HG03280 (cell line): ENCODE measurements at regions not wholly inside any gene's neighbourhood (a gene's known extent, or its start where the extent isn't known, plus 50 kb on each side); places are given as distances from the start of the nearest gene placed in this dataset.
"Not testable (repeated sequence)": the region's sequence is repeated elsewhere in the genome, so short reads cannot be mapped to it uniquely, and the experiment has no call there.

ENCODE experiments used
- ATAC-seq: cut with Tn5 transposase; IDR thresholded peaks from one replicate; pipeline ENCODE4 v1.9.1; 2021; ENCODE audit warnings: mild to moderate bottlenecking, moderate library complexity; ENCODE audit not compliant: unreplicated experiment

DNA sequence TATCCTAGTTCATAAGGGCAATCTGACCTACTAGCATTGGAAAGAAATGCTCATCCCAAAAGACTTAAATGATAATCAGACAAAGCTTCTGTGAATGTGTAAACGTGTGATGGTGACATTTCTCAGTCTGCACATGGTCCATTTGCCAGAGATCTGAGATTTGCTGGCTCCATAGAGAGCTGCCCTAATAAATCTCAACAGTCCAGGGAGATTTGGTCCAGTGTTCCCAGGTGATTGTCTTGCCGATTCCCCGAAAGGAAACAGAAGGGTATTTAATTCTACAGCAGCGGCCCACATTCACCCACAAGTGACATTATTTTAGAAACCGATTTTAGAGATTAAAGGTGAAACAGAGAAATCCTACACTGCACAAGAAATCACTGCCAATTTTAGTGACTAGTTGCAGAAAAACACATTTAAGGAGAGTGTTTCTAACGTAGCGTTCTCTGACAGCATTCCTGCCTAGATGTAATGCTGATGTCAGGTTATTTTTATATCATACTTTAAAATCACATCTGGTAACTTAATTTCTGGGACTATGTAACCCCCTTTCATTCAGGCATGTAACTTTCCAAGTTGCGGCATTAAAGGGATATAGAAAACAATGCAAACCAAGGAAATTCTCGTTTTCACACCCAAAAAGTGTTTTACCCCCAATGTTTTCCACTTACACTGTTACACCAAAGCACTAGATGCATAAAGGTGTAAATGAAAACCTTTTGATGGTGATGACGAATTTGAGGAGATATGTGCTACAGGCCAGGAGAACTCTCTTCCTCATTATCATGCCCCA lies 231.9 kb upstream of the FN1 start:
- no peak for ATAC-seq

DNA sequence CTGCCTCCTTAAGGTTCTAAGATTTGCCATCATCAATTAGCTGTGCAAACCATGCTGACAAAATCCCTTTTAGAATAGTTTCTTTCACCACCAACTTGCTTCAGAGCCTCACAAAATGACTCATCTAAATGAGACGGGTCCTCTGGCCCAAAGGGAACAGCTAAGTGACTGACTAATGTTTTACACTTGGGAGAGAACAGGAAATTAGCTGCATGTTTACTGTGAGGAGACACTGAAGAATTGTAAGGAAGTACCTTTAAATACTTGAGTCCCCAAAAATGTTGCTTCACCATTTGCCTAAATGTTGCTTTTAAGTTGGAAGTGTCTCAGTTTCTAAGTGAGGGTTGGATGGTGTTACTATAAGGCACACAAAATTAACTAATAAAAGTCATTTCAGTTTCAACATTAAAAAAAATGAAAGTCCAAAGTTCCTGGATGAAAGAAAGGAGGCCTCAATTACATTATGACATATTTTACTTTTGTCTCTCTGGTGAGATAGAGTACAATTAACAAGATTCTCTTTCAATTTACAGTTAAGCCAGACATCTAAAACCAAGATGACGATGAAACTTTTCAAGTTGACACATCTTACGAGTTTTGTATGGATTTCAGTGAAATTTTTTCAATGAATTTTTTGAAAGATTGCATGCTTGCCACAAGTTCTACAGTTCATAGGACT lies 229.1 kb upstream of the FN1 start:
- ATAC-seq: no peak

DNA sequence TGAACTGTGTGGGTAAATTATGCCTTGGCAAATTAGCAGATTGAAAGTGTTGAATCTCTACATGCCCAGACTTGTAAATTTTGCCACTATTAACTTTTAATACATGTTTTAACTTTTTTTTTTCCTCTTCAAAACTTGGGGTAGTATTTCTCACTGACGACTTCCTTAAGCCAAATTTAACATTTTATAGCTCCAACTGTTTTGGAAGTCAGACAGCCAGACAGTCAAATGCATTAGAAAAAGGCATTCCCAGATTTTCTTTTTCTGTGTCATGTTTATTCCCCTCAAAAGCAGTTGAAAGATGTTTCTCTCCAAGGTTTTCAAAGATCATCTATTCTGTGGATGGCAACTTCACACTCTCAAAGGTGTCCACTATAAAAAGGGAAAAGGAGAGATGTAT lies 226.8 kb upstream of the FN1 start:
- ATAC-seq: no peak

DNA sequence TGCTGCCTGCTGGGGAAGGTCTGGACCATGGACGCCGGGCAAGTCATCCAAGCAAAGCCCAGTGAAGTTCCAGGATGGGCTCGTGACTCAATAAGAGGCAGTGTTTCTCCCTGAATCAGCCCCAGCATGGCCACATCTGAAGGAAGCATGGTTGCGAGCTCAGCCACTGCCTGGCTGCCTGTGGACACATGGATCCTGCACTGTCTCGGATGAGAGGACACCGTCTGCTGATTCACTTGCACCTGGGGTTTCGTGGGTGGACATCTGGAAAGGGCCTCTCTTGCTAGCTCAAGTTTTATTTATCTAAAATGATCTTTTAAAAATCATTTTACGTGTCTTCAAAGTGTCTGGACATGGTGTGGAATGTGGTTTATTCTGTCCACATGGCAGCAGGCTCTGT lies 224.8 kb upstream of the FN1 start:
- ATAC-seq: no peak

DNA sequence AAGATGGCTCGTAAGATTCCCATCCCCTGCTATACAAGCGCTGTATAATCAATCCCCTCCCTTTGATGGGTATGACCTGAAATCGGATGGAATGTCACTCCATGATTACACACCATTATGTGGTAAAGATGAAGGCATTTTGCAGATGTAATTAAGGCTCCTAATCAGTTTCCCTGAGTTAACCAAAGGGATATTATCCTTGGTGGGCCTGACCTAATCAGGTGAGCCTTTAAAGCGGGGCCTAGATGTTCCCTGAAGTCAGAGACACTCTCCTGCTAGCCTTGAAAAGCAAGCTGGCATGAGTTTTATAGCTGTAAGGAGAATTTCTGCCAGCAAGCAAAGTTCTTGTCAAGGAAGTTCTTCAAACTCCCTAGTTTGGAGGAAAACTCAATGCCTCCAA lies 223.8 kb upstream of the FN1 start:
- ATAC-seq: no peak

DNA sequence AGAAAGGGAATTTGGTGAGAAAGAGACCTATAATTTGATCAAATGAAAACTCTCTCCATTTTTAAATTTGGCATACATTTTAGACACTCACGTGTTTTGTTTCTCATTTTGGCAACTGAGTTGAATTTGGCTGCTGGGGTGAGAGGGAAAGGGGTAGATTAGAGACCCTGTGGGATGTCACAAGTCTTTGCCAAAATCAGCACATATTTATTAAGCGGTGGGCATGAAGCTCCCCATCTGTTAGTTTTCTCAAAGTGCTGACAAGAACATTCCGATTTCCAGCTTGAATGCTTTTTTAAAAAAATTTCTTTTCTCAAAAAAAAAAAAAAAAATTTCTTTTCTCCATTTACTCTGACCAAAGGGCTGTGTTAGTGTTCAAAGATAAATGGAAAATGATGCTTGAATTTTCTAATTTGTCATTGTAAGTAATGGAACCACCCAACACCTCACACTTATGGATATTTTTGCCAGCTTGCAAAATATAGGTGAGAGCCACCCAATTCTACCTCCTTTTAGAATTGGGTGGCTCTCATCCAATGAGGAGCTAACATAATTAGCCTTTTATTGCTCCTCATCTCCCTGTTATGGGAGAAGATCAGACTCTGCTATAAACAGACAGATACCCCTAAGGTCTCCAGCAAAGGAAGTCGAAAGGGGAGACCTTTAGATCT lies 222.9 kb upstream of the FN1 start:
- no peak for ATAC-seq

DNA sequence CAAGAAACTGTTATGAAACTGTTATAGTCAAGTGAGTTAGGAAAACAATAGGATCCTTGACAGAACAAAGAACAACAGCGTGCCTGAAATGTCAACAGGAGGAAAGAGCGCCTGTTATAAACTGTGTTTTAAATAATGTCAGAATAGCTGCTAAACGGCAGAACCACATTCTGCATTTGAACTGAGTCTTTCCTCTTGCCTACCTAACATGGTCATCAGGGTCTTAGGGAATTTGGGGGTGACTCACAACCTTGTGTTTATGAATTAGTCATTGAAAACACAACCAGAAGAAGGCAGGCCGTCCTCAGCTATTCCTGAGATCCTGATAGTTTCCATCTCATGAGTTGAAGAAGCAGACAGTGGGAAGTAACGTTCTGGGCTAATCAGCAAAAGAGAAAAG lies 222.0 kb upstream of the FN1 start:
- no peak for ATAC-seq

DNA sequence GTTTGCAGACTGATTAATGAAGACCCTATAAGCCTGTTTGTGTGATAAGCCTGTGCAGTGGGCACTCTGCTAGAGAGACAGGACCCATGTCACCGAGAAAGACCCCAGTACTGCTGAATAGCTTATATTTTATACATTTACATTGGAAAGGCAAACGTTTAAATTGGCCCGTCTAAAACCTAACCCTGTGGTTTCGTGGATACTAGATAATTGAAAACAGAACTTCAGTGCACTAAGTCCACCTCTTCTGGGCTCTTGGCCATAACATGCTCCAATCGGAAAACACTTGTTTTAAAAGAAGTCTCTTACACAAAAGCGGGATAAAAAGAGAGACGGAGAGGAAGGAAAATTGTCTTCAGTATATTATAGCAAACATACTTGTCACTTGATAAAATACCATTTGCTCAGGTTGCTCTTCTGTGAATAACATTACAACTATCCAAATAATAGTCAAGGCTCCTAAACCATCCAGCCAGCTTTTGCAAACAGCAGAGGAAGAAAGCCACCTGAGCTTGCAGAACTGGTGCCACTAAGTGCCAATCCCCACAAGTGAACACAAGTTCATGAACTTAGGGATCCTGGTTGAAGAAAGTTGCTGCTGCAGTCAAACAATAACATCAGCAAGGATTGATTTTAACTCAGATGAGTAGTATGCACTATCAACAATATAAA lies 218.4 kb upstream of the FN1 start:
- ATAC-seq: no peak

DNA sequence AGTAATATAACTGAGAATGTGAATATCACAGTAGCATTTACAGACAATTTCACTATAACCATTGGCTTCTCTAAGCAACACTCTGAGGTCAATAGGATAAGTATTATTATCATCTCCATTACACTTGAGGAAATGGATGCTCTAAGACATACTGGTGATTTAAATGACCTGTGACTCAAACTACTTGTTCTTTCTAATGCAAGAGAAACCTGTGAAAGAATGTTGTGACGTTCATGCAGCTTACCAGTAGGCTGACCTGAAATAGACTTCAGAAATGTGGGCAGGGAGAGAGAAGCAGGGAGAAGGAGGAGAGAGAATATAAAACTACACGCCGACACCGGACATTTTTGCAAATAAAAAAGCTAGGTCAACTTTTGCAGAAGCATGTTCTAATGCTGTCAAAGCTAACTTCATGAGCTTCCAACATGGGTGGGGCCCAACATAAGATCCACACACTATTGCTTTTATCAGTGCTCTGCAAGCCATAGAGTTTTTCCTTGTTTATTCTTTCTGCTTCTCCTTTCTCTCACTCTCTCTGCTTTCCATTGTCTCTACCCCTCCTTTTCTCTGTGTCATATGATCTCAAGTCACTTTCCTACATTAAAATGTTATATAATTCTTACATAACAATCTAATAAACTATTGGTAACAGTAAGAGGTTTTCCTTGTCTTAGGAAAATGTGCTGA lies 217.6 kb upstream of the FN1 start:
- no peak for ATAC-seq

DNA sequence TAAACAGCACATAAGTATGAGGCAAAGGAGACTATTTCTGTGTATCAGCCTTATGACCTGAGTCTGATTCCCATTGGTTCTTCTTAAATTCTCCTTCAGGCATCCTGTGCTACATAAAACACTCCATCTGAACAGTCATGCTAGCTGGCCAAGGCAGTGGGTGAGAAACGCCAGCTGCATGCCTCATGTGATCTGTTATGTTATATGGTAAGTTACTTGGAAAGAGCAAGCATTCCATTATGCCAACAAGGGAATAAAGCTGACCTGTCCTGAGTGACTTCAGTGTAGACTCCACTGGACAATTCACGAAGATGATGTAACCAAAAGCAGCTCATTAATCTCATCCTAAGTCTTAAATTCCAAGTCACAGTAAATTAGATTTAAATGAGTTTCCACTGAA lies 216.5 kb upstream of the FN1 start:
- ATAC-seq: no peak

DNA sequence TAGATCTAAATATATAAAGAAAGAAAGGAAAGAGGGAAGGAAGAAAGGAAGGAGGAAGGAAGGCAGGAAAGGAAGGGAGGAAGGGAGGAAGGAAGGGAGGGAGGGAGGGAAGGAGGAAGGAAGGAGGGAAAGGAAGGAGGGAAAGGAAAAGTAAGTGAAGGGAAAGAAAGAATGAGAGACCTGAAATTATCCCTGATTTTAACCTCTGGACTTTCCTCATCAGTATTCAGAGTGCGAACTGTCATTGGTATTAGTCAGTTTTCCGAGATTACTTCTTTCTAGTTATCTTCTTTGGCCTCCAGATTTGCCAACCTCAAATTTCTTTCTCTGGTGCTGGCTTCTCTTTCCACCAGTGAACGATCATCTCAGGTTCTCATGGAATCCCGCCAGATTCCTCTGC lies 215.5 kb upstream of the FN1 start:
- ATAC-seq: no peak

DNA sequence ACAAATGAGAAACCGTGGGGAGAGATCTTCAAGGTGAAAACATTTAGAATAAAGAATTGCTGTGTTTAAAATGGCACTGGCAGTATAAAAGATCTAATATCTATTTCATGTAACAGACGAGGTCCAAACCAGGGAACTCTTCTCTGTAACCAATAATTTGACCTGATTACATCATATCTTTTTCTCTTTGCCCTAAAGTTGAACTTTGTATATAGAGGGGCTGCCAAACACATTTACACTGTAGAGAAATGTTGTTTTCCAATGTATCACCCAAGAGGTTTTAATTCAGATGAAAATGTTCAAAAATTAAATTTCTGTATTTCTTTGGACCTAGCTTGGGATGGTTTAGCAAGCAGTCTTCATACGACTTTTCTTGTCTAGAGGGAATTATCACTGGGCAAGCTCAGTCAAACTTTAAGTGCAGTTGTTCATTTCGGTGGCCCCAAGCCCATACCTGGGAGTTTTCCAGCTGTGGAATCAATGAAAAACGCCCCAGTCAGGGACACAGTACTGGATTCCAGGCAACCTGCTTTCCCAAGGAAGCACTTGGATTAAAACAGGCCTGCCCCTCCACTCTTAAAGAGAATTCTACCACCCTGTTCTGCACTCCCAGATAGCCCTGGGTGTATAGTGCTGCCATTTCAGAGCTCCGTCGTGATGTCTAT lies 208.5 kb upstream of the FN1 start:
- ATAC-seq: no peak

DNA sequence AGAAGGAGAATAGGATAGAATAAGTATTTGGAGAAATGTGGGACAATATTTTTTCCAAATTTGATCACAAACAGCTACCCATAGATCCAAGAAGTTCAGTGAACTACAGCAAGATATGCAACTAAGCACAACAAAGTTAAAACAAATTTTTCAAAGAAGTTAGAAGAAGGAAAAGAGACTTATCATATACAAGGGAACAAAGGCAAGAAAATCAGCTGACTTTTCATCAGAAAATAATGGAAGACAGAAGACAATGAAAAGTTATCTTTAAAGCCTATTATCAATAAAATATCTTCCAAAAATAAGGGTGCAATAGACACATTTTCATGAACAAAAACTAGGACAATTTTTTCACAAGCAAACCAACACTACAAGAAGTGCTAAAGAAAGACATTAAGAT lies 202.8 kb upstream of the FN1 start:
- ATAC-seq: no peak

DNA sequence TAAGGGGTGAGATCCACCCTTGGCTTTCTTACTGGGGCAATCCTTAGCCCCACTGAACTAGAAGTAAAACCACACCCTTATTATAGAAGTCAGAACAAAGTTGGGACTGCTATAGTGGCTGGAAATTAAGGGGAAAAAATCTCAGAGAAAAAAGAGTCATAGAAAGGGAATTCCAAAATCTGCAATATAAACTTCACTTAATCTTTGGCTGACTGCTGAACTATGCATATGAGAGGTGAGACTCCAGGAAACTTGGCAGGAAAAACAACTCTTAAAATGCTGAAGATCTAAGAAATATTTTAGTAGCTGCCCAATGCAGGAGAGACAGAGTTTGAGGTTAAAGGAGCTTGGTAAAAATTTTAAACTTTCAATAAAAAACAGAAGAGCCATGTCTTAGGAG lies 201.8 kb upstream of the FN1 start:
- ATAC-seq: no peak

DNA sequence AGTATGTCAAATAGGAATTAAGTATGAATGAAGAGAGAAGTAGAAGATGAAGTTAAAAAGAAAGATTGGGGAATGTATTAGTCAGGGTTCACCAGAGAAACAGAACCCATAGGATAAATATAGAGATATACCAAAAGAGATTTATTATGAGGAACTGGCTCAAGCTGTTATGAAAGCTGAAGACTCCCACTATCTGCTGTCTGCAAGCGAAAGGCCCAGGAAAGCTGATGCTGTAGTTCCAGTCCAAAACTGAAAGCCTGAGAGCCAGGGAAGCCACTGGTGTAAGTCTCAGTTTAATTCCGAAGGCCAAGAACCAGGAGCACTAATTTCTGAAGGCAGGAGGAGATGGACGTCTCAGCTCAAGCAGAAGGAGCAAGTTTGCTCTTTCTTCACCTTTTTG lies 200.9 kb upstream of the FN1 start:
- no peak for ATAC-seq

DNA sequence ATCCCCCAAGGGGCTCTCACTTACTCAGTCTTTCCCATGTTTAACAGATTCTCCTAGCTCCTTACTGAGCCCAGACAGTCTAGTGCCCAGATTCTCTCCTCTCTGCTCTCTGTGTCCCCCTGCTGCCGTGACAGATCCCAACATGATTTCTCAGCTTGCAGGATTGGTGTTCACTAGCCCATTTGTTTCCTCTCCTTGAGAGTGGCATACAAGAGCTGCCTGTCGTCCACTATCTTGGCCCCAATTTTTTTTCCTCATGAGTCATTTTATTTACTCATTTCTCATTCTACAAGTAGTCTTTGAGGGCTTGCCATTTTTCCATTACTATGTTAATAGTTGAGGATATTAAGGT lies 199.9 kb upstream of the FN1 start:
- no peak for ATAC-seq

DNA sequence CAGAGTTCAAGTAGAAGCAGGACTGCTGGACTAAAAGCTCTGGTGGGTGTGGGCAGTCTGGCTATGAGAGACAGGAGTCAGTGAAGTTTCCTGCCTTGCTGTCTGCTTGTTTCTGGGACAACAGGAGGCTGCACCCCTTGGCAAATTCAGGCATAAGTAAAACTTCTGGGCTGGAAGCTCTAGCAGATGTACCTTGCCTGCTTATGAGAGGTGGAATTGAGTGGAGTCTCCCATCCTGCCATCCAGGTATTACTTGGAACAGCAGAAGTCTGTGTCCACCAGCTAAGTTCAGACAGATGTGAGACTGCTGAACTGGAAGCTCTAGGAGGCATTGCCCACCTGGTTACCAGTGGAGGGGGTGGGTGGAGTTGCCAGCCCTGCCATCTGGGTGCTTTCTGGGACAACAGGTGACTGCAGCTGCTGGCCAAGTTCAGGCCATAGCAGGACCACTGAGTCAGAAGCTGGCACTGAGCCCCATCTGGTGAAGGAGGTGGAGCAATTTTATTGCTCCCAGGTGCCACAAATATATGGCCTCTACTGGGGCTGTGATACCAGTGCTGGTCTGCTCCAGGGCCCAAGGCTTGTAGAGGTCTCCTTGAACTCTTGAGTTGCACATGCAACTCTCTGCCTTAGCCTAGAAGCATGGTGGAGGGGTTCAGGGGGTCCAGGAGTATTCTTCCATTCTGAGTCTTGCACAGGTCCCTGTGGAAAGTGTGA lies 199.4 kb upstream of the FN1 start:
- ATAC-seq: no peak

DNA sequence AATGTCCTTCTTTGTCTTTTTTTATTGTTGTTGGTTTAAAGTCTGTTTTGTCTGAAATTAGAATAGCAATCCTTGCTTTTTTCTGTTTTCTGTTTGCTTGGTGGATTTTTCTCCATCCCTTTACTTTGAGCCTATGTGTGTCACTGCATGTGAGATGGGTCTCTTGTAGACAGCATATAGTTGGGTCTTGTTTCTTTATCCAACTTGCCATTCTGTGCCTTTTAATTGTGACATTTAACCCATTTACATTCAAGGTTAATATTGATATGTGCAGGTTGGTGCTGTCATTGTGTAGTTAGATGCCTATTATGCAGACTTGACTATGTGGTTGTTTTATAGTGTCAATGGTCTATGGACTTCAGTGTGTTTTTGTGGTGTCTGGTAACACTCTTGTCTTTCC lies 197.5 kb upstream of the FN1 start:
- no peak for ATAC-seq

DNA sequence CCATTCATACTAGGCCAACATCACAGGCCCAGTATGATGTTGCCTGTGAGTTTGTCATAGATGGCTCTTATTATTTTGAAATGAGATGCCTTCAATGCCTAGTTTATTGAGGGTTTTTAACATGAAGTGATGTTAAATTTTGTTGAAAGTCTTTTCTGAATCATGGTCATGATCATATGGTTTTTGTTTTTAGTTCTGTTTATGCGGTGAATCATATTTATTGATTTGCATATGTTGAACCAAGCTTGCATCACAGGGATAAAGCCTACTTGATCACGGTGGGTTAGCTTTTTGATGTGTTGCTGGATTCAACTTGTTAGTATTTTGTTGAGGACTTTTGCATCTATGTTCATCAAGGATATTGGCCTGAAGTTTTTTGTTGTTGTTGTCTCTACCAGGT lies 195.8 kb upstream of the FN1 start:
- ATAC-seq: no peak

DNA sequence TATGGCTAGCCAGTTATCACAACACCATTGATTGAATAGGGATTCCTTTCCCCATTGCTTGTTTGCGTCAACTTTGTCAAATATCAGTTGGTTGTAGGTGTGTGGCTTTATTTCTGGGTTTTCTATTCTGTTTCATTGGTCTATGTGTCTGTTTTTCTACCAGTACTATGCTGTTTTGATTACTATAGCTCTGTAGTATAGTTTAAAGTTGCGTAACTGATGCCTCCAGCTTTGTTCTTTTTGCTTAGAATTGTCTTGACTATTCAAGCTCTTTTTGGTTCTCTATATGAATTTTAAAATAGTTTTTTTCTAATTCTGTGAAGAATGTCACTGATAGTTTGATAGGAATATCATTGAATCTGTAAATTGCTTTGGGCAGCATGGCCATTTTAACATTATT lies 194.9 kb upstream of the FN1 start:
- ATAC-seq: not testable (repeated sequence)
